ENCODE measurements at regions not wholly inside any gene's neighbourhood (a gene's known extent, or its start where the extent isn't known, plus 50 kb on each side); places are given as distances from the start of the nearest gene placed in this dataset.

- Histone ChIP-seq H3K4me1 (ENCODE audit: insufficient read depth, low read length, poor library complexity, severe bottlenecking) (no peaks in the 10 kb centered on the region), H3K9me2 (replicated peaks; ENCODE audit: low read depth, low read length) (no peaks in the 10 kb centered on the region), H3K9me3 (ENCODE audit: insufficient read depth, low read depth, low read length) (no peaks in the 10 kb centered on the region), H3K36me3 (ENCODE audit: insufficient read depth, low read length) (no peaks in the 10 kb centered on the region), H3K27me3 (ENCODE audit: insufficient read depth, low read length, poor library complexity, severe bottlenecking) (no peaks in the 10 kb centered on the region), H3K9ac (ENCODE audit: low read depth, low read length, poor library complexity, severe bottlenecking) (no peak overlapping the region), H4K20me1 (ENCODE audit: insufficient read depth, low read length, poor library complexity, severe bottlenecking) (no peaks in the 10 kb centered on the region), H3K4me2 (ENCODE audit: low read depth, low read length, poor library complexity, severe bottlenecking) (no peak overlapping the region), H3K79me2 (ENCODE audit: insufficient read depth, low read length) (no peaks in the 10 kb centered on the region), H2AFZ (ENCODE audit: low read length) (no peak overlapping the region), H3K4me3 (ENCODE audit: low read length, poor library complexity, severe bottlenecking) (no peak overlapping the region), H3F3A (ENCODE audit: low read depth) (no peaks in the 10 kb centered on the region)
- TF ChIP-seq, protein P1, sequence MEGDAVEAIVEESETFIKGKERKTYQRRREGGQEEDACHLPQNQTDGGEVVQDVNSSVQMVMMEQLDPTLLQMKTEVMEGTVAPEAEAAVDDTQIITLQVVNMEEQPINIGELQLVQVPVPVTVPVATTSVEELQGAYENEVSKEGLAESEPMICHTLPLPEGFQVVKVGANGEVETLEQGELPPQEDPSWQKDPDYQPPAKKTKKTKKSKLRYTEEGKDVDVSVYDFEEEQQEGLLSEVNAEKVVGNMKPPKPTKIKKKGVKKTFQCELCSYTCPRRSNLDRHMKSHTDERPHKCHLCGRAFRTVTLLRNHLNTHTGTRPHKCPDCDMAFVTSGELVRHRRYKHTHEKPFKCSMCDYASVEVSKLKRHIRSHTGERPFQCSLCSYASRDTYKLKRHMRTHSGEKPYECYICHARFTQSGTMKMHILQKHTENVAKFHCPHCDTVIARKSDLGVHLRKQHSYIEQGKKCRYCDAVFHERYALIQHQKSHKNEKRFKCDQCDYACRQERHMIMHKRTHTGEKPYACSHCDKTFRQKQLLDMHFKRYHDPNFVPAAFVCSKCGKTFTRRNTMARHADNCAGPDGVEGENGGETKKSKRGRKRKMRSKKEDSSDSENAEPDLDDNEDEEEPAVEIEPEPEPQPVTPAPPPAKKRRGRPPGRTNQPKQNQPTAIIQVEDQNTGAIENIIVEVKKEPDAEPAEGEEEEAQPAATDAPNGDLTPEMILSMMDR (conservative IDR thresholded peaks at IDR 0.05; ENCODE audit: low read length) = no peak
- TF ChIP-seq EZH2phosphoT487 (IDR thresholded peaks at IDR 0.05; ENCODE audit: borderline replicate concordance) = no peak
Measured at GRCh38 chrX:114037515-114037914, 546.4 kb upstream of the HTR2C start.

DNA sequence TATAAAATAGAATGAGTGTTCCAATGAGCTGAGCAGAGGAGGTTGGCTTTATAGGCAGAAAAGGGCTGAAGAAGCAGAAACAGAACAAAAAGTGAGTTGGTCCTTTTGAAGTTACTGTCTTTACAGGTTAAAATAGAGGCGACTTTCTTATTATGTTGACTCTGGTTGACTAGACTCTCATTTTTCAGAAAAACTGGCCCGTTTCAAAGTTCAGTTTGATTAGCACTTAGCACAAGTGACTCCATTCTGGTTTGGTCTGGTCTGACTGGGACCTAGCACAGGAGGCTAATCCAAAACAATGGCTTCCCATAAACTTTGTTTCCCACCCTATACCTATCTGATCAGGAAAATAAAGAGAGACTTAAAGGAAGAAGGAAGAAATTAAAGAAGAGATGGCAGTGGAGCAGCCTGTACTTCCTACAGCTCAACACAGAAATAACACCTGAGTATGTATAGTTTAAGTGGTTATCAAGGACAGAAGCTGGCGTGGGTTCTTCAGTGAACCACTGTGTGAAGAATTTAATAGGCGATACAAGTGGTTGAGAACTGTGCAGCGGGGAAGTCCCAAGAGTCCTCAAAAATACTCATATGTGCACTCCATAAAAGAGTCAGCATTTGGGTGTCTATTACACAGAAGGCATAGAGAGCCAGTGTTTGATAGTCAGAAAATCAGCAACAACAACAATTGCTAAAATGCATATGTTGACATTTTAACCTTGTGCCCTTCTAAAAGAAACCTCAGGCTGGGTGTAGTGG, 554.8 kb upstream of the HTR2C start:
- H4K20me1 ChIP-seq (ENCODE audit: insufficient read depth, low read length, poor library complexity, severe bottlenecking) = no peaks in the 10 kb centered on the region
- H3K9me2 ChIP-seq (replicated peaks; ENCODE audit: low read depth, low read length) = no peaks in the 10 kb centered on the region
- H3K4me2 ChIP-seq (ENCODE audit: low read depth, low read length, poor library complexity, severe bottlenecking) = no peak overlapping the region
- no peak overlapping the region for H3K4me3 ChIP-seq (ENCODE audit: low read length, poor library complexity, severe bottlenecking)
- TF ChIP-seq, protein P1 (conservative IDR thresholded peaks at IDR 0.05; ENCODE audit: low read length) = no peak
- TF ChIP-seq EZH2phosphoT487 (IDR thresholded peaks at IDR 0.05; ENCODE audit: borderline replicate concordance) = no peak
- H3K9ac ChIP-seq (ENCODE audit: low read depth, low read length, poor library complexity, severe bottlenecking) = no peak overlapping the region
- H3K27me3 ChIP-seq (ENCODE audit: insufficient read depth, low read length, poor library complexity, severe bottlenecking) = no peaks in the 10 kb centered on the region
- no peaks in the 10 kb centered on the region for H3K9me3 ChIP-seq (ENCODE audit: insufficient read depth, low read depth, low read length)
- no peaks in the 10 kb centered on the region for H3K79me2 ChIP-seq (ENCODE audit: insufficient read depth, low read length)
- H3F3A ChIP-seq (ENCODE audit: low read depth) = no peaks in the 10 kb centered on the region
- H3K4me1 ChIP-seq (ENCODE audit: insufficient read depth, low read length, poor library complexity, severe bottlenecking) = no peaks in the 10 kb centered on the region
- no peaks in the 10 kb centered on the region for H3K36me3 ChIP-seq (ENCODE audit: insufficient read depth, low read length)
- H2AFZ ChIP-seq (ENCODE audit: low read length) = no peak overlapping the region

GRCh38 chrX:114017086-114017485, 566.8 kb upstream of the HTR2C start:
- TF ChIP-seq, protein P1 (conservative IDR thresholded peaks at IDR 0.05; ENCODE audit: low read length) = no peak
- no peak for TF ChIP-seq EZH2phosphoT487 (IDR thresholded peaks at IDR 0.05; ENCODE audit: borderline replicate concordance)
- H4K20me1 ChIP-seq (ENCODE audit: insufficient read depth, low read length, poor library complexity, severe bottlenecking) = no peaks in the 10 kb centered on the region
- no peaks in the 10 kb centered on the region for H3K79me2 ChIP-seq (ENCODE audit: insufficient read depth, low read length)
- no peaks in the 10 kb centered on the region for H3K36me3 ChIP-seq (ENCODE audit: insufficient read depth, low read length)
- no peaks in the 10 kb centered on the region for H3K9me2 ChIP-seq (replicated peaks; ENCODE audit: low read depth, low read length)
- no peak overlapping the region for H2AFZ ChIP-seq (ENCODE audit: low read length)
- H3K4me2 ChIP-seq (ENCODE audit: low read depth, low read length, poor library complexity, severe bottlenecking) = no peak overlapping the region
- no peaks in the 10 kb centered on the region for H3K9me3 ChIP-seq (ENCODE audit: insufficient read depth, low read depth, low read length)
- no peak overlapping the region for H3K9ac ChIP-seq (ENCODE audit: low read depth, low read length, poor library complexity, severe bottlenecking)
- H3K4me1 ChIP-seq (ENCODE audit: insufficient read depth, low read length, poor library complexity, severe bottlenecking) = no peaks in the 10 kb centered on the region
- H3F3A ChIP-seq (ENCODE audit: low read depth) = no peaks in the 10 kb centered on the region
- H3K4me3 ChIP-seq (ENCODE audit: low read length, poor library complexity, severe bottlenecking) = no peak overlapping the region
- H3K27me3 ChIP-seq (ENCODE audit: insufficient read depth, low read length, poor library complexity, severe bottlenecking) = no peaks in the 10 kb centered on the region
